NB4 (cell line): ENCODE measurements at regions not wholly inside any gene's neighbourhood (a gene's known extent, or its start where the extent isn't known, plus 50 kb on each side); places are given as distances from the start of the nearest gene placed in this dataset.
"Not testable (repeated sequence)": the region's sequence is repeated elsewhere in the genome, so short reads cannot be mapped to it uniquely, and the experiment has no call there.

Source experiments
- DNase-seq: peaks from one replicate; pipeline ENCODE4 v3.0.0; 2010; ENCODE audit warnings: low read depth
- H3K4me3 ChIP-seq: one replicate; pipeline ENCODE4 v1.5.1; 2011; ENCODE audit warnings: mild to moderate bottlenecking, low read depth, low read length, moderate library complexity
- CTCF ChIP-seq: IDR thresholded peaks from one replicate; pipeline ENCODE4 v1.5.1; 2012; ENCODE audit warnings: low read depth, low read length
- MAX ChIP-seq: IDR thresholded peaks from 2 replicates; pipeline ENCODE4 v1.6.1; 2011; ENCODE audit warnings: low read depth, low read length
- MYC ChIP-seq: IDR thresholded peaks from 2 replicates; pipeline ENCODE4 v1.6.1; 2011; ENCODE audit warnings: low read depth, low read length
- POLR2A ChIP-seq: IDR thresholded peaks from 2 replicates; pipeline ENCODE4 v1.6.1; 2011; ENCODE audit warnings: mild to moderate bottlenecking; ENCODE audit not compliant: insufficient read length; ENCODE audit errors: extremely low read depth

GRCh38 chr16:25605381-25605780 lies 86.4 kb upstream of the HS3ST4 start:
- H3K4me3 ChIP-seq = no peak overlapping the region
- no peak for DNase-seq
- TF ChIP-seq POLR2A (no peak), CTCF (no peak), MAX (no peak)

- DNase-seq, H3K4me3 ChIP-seq: not testable (repeated sequence)
Measured at GRCh38 chr16:25601306-25601705, 90.5 kb upstream of the HS3ST4 start.

DNA sequence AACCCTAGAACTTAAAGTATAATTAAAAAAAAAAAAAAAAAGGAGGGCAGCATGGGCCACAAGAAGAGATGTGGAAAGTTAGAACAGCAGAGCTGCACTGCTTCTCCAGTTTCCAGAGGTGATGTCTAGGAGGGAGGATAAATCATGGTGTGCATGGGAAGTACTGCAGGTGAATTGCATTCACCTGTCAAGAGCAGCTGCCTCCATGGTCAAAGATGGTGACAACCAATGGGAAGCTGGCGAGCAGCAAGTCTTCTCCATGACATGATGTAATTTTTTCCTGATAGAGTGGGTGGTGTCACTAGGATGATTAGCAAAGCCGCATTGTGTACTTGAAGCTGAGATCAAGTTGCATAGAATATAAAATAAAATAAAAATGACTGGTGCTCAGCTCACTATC lies 95.6 kb upstream of the HS3ST4 start:
- no peak for TF ChIP-seq POLR2A
- no peak for TF ChIP-seq MYC
- no peak for TF ChIP-seq CTCF
- TF ChIP-seq MAX = no peak
- no peak for DNase-seq
- H3K4me3 ChIP-seq = no peak overlapping the region

GRCh38 chr16:25593260-25593659 lies 98.5 kb upstream of the HS3ST4 start:
- DNase-seq = no peak
- H3K4me3 ChIP-seq = no peak overlapping the region
- TF ChIP-seq POLR2A = no peak
- TF ChIP-seq CTCF = no peak
- no peak for TF ChIP-seq MYC
- TF ChIP-seq MAX = no peak

DNA sequence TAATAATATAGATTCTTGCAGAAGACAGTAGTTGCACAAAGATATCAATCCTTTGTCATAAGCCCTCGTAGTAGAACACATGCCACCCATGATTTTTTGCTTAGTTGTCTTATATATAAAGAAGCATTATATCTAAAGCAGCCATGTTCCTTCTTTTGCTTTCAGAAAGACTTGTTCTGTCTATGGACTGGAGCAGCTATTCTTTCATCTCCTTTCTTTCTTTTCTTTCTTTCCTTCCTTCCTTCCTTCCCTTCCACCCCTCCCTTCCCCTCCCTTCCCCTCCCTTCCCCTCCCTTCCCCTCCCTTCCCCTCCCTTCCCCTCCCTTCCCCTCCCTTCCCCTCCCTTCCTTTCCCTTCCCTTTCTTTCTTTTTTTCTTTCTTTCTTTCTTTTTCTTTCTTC lies 104.0 kb upstream of the HS3ST4 start:
- no peak for DNase-seq
- H3K4me3 ChIP-seq = no peak overlapping the region
- no peak for TF ChIP-seq MAX
- no peak for TF ChIP-seq MYC
- no peak for TF ChIP-seq CTCF
- TF ChIP-seq POLR2A = no peak

DNA sequence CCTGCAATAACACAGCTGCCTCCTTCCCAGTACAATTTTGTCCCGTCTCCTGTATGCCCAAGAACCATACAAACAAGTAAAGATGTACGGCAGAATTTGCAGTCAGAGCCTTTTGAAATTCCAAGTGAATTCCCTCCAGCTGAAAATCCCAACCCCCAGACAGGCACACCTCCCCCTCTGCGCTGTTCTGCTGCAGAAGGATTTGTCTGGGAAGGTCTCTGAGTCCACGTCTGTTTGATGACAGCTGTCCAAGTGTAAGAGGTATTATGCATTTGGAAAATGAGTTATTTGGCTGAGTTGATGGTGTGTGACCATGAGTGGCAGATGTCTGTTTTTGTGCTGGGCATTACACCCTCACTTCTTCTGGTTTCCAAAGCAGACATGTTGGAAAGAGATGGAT lies 104.9 kb upstream of the HS3ST4 start:
- no peak overlapping the region for H3K4me3 ChIP-seq
- no peak for TF ChIP-seq CTCF
- TF ChIP-seq POLR2A = no peak
- no peak for TF ChIP-seq MAX
- no peak for TF ChIP-seq MYC
- DNase-seq = no peak
